RWPE2 (cell line): ENCODE measurements at regions not wholly inside any gene's neighbourhood (a gene's known extent, or its start where the extent isn't known, plus 50 kb on each side); places are given as distances from the start of the nearest gene placed in this dataset.

Source experiments
- ATAC-seq: fragments of 200-7000 bp; cut with Tn5 transposase; 3 replicates; pipeline ENCODE4 v1.9.1; 2021; ENCODE audit warnings: low read depth
- DNase-seq: peaks from one replicate; pipeline ENCODE4 v3.0.0-alpha.2; 2020; ENCODE audit warnings: low spot score
- H3K27ac ChIP-seq: fragments of 450-650 bp; 2 replicates; pipeline ENCODE4 v1.5.1; 2017; ENCODE audit warnings: mild to moderate bottlenecking; ENCODE audit not compliant: poor library complexity, severe bottlenecking
- H3K27me3 ChIP-seq: fragments of 250-450 bp; sonication (Bioruptor Pico); 2 replicates; pipeline ENCODE4 v1.5.1; 2021; ENCODE audit warnings: mild to moderate bottlenecking, moderate library complexity; ENCODE audit not compliant: insufficient read depth, poor library complexity, severe bottlenecking
- H3K36me3 ChIP-seq: fragments of 250-450 bp; sonication (Bioruptor Pico); 2 replicates; pipeline ENCODE4 v1.5.1; 2020; ENCODE audit warnings: low read depth, mild to moderate bottlenecking, moderate library complexity
- H3K4me1 ChIP-seq: fragments of 250-450 bp; sonication (Bioruptor Pico); 2 replicates; pipeline ENCODE4 v1.5.1; 2021; ENCODE audit warnings: mild to moderate bottlenecking, moderate library complexity; ENCODE audit not compliant: insufficient read depth, poor library complexity, severe bottlenecking
- H3K4me3 ChIP-seq: fragments of 250-450 bp; sonication (Bioruptor Pico); 2 replicates; pipeline ENCODE4 v1.5.1; 2021; ENCODE audit warnings: mild to moderate bottlenecking, moderate library complexity; ENCODE audit not compliant: severe bottlenecking
- H3K9me3 ChIP-seq: fragments of 250-450 bp; sonication (Bioruptor Pico); 2 replicates; pipeline ENCODE4 v1.5.1; 2021; ENCODE audit warnings: mild to moderate bottlenecking, moderate library complexity; ENCODE audit not compliant: severe bottlenecking
- TF ChIP-seq, protein P1 (sequence below): fragments of 450-650 bp; IDR thresholded peaks from one replicate; pipeline ENCODE4 v1.5.1; 2017; ENCODE audit warnings: mild to moderate bottlenecking, moderate library complexity; ENCODE audit not compliant: poor library complexity, severe bottlenecking

DNA sequence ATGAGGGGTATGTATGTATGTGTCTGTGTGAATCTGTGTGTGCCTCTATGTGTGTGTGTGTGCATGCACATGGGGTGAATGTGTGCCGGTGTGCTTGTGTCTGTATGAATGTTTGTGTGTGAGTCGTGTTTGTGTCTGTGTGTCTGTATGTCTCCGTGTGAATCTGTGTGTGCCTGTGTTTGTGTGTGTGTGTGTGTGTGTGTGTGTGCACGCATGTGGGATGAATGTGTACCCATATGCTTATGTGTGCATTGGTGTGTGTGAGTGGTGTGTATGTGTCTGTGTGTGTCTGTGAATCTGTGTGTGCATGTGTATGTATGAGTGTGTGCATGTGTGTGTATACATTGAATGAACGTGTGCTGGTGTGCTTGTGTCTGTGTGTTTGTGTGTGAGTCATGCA is 88.9 kb downstream of the MATN1 start:
- Histone ChIP-seq H3K4me1 (no peaks in the 10 kb centered on the region), H3K4me3 (no peak overlapping the region), H3K9me3 (no peaks in the 10 kb centered on the region), H3K27ac (no peak overlapping the region), H3K36me3 (no peaks in the 10 kb centered on the region), H3K27me3 (no peaks in the 10 kb centered on the region)
- DNase-seq (peak; percentile 7), ATAC-seq (no peak)
- TF ChIP-seq, protein P1, sequence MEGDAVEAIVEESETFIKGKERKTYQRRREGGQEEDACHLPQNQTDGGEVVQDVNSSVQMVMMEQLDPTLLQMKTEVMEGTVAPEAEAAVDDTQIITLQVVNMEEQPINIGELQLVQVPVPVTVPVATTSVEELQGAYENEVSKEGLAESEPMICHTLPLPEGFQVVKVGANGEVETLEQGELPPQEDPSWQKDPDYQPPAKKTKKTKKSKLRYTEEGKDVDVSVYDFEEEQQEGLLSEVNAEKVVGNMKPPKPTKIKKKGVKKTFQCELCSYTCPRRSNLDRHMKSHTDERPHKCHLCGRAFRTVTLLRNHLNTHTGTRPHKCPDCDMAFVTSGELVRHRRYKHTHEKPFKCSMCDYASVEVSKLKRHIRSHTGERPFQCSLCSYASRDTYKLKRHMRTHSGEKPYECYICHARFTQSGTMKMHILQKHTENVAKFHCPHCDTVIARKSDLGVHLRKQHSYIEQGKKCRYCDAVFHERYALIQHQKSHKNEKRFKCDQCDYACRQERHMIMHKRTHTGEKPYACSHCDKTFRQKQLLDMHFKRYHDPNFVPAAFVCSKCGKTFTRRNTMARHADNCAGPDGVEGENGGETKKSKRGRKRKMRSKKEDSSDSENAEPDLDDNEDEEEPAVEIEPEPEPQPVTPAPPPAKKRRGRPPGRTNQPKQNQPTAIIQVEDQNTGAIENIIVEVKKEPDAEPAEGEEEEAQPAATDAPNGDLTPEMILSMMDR = no peak

DNA sequence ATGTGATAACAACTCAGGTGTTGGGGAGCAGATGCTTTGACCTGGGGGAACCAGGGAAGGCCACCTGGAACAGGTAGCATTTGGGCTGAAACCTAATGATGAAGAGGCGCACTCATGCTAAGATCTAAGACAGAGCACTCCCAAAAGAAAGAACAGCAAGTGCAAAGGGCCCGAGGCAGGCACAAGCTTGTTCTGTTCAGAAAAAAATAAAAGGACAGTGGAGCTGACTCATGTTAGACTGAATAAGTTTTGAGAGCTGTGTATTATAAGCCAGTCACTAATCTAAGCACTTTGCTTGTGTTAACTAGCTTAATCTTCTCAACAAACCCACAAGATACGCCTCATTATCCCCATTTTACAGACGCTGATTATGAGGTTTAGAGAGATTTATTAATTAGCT is 90.1 kb downstream of the MATN1 start:
- Histone ChIP-seq H3K36me3 (no peaks in the 10 kb centered on the region), H3K4me1 (no peaks in the 10 kb centered on the region), H3K4me3 (no peak overlapping the region), H3K9me3 (no peaks in the 10 kb centered on the region), H3K27me3 (no peaks in the 10 kb centered on the region), H3K27ac (no peak overlapping the region)
- DNase-seq = peak; percentile 4
- TF ChIP-seq, protein P1 = no peak
- no peak for ATAC-seq

GRCh38 chr1:30632481-30632880 is 90.9 kb downstream of the MATN1 start:
- no peaks in the 10 kb centered on the region for H3K4me1 ChIP-seq
- no peaks in the 10 kb centered on the region for H3K36me3 ChIP-seq
- ATAC-seq (no peak), DNase-seq (no peak)
- TF ChIP-seq, protein P1 = no peak
- H3K9me3 ChIP-seq = no peaks in the 10 kb centered on the region
- H3K4me3 ChIP-seq = no peak overlapping the region
- H3K27ac ChIP-seq = no peak overlapping the region
- no peaks in the 10 kb centered on the region for H3K27me3 ChIP-seq

DNA sequence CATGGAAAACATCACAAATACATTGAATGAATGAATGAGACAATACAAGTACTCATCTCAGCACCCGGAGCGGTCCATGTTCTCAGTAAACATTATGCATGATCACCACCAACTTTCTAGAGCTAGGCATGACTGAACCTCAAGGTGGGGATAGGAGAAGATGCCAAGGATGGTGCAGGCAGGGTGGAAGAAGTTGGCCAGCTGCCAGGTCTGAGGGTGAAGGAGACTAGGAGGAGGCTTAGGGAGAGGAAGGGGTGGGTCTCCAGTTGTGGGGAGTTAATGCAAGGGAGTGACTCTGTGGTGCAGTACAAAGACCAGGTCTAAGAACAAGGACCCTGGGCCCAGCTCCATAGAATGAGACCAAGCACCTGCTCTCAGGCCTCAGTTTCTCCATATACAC is 91.7 kb downstream of the MATN1 start:
- no peak for ATAC-seq
- no peaks in the 10 kb centered on the region for H3K27me3 ChIP-seq
- TF ChIP-seq, protein P1 = no peak
- no peaks in the 10 kb centered on the region for H3K9me3 ChIP-seq
- H3K27ac ChIP-seq = no peak overlapping the region
- H3K36me3 ChIP-seq = no peaks in the 10 kb centered on the region
- peak; percentile 29 for DNase-seq
- H3K4me3 ChIP-seq = no peak overlapping the region
- H3K4me1 ChIP-seq = no peaks in the 10 kb centered on the region

DNA sequence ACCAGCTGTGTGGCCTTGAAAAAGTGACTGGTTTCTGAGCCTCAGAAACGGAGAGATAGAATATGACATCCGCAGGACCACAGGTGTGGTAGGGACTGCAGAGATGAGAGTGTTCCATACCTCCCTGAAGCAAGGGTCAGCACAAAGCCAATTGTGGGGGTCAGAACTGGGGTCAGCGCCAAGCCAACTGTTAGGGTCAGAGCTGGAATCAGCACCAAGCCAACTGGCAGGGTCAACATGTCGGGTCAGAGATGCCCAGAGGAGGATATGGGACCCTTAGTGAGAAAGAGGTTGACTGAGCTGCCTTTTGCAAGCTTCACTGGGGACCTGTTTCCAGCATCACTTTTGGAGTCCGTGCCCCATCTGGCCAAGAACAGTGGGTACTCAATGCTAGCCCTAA is 93.9 kb downstream of the MATN1 start:
- Histone ChIP-seq H3K36me3 (no peaks in the 10 kb centered on the region), H3K4me3 (no peak overlapping the region), H3K27me3 (no peaks in the 10 kb centered on the region), H3K4me1 (no peaks in the 10 kb centered on the region), H3K9me3 (no peaks in the 10 kb centered on the region), H3K27ac (no peak overlapping the region)
- TF ChIP-seq, protein P1 = no peak
- ATAC-seq (no peak), DNase-seq (peak; percentile 29)
